ENCODE measurements at regions not wholly inside any gene's neighbourhood (a gene's known extent, or its start where the extent isn't known, plus 50 kb on each side); places are given as distances from the start of the nearest gene placed in this dataset.

DNA sequence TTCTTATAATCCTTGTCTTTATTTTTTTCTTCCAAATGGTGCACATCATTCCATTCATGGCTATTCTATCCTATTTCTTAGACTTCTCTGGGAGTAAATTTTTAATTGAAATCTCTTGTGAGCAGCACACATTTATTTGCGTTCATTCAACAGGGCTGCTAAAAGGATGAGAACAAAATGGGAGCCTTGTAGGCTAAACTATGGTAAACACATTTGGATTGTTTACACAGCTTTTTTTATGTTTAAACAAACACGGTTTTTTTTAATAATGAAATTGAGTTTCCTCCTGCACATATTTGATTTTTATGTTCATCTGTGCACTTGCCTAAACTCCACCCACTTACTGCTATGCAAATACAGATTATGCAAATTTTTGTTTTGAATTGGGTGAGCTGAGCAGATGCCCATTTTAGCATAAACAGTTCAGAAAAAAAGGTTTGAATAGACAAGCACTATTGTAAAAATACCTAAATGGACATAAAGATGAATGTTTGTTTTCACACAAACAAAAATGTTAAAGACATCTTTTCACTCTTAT lies 92.0 kb downstream of the OLIG3 start:
- in situ Hi-C loops (cut with HindIII; ENCODE audit: low sequenced_read_pairs): no loop called here
- DNase-seq (ENCODE audit: low read depth, low spot score): no peak
- TF ChIP-seq, protein P1, sequence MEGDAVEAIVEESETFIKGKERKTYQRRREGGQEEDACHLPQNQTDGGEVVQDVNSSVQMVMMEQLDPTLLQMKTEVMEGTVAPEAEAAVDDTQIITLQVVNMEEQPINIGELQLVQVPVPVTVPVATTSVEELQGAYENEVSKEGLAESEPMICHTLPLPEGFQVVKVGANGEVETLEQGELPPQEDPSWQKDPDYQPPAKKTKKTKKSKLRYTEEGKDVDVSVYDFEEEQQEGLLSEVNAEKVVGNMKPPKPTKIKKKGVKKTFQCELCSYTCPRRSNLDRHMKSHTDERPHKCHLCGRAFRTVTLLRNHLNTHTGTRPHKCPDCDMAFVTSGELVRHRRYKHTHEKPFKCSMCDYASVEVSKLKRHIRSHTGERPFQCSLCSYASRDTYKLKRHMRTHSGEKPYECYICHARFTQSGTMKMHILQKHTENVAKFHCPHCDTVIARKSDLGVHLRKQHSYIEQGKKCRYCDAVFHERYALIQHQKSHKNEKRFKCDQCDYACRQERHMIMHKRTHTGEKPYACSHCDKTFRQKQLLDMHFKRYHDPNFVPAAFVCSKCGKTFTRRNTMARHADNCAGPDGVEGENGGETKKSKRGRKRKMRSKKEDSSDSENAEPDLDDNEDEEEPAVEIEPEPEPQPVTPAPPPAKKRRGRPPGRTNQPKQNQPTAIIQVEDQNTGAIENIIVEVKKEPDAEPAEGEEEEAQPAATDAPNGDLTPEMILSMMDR (IDR thresholded peaks at IDR 0.05; ENCODE audit: low read depth, low read length): no peak
- no peak overlapping the region for H3K4me3 ChIP-seq (ENCODE audit: low read depth, low read length)

DNA sequence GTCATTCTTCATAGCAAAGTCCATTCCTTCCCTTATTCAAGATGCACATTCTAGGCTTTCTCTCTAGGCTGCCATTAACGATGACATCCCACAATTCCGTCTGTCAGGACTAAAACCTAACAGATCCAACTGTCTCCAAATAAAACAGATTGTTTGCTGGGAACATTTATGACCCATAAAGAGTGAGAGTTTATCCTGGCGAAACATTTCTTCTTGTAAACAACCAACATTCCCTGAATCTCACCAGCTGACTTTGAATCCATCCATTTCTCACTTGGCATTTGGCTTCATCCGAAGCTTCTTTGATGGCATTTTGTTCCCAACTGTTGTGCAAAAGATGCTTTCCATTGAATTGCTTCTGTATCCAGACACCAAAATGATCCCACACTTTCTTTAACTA lies 93.1 kb downstream of the OLIG3 start:
- TF ChIP-seq, protein P1 (IDR thresholded peaks at IDR 0.05; ENCODE audit: low read depth, low read length): no peak
- DNase-seq (ENCODE audit: low read depth, low spot score): no peak
- in situ Hi-C loops (cut with HindIII; ENCODE audit: low sequenced_read_pairs): no loop called here
- H3K4me3 ChIP-seq (ENCODE audit: low read depth, low read length): no peak overlapping the region

DNA sequence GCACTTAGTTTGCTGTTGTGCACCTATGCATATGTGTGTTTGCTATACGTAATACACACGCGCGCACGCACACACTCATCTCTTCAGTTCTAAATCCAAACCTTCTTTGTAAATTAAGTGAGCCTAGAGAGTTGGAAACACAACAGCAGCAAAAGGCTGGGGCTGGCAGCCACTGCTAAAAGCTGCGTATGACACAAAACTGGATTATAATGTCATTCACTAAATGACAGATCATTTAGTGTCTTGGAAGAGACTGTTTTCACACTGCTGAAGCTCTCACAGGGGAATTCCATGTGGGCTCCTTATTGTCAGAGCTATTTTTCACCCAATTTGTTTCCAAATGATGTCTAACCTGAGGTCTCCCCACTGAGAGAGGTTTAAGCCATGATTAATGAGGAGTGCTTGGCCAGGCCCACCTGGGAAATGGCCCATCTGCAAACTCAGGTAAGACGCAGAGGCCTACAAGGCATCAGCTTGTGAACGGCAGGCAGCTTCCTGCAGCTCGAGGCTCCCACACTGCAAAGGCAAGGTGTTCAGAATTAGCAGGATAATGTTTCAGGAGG lies 94.2 kb downstream of the OLIG3 start:
- in situ Hi-C loops (cut with HindIII; ENCODE audit: low sequenced_read_pairs): no loop called here
- TF ChIP-seq, protein P1 (IDR thresholded peaks at IDR 0.05; ENCODE audit: low read depth, low read length): no peak
- no peak overlapping the region for H3K4me3 ChIP-seq (ENCODE audit: low read depth, low read length)
- DNase-seq (ENCODE audit: low read depth, low spot score): no peak

DNA sequence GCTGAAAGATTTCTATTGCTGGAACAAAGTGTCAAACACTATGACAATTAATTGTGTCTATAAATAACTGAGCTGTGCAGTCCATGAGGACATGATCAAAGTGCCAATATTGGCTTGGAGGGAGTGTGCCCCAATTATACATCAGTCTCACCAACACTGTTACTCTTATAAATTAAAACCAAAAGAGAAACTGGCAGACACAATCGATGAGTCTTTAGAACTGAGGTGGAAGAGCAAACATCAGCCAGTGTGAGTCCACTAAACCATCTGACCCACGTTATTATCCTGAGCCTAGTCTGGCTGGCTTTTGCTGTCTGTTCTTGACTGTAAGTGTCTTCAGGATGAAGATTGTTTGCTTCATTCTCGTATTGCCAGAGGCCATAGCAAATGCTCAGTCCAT lies 98.9 kb downstream of the OLIG3 start:
- TF ChIP-seq, protein P1 (IDR thresholded peaks at IDR 0.05; ENCODE audit: low read depth, low read length): no peak
- DNase-seq (ENCODE audit: low read depth, low spot score): no peak
- in situ Hi-C loops (cut with HindIII; ENCODE audit: low sequenced_read_pairs): no loop called here
- no peak overlapping the region for H3K4me3 ChIP-seq (ENCODE audit: low read depth, low read length)

DNA sequence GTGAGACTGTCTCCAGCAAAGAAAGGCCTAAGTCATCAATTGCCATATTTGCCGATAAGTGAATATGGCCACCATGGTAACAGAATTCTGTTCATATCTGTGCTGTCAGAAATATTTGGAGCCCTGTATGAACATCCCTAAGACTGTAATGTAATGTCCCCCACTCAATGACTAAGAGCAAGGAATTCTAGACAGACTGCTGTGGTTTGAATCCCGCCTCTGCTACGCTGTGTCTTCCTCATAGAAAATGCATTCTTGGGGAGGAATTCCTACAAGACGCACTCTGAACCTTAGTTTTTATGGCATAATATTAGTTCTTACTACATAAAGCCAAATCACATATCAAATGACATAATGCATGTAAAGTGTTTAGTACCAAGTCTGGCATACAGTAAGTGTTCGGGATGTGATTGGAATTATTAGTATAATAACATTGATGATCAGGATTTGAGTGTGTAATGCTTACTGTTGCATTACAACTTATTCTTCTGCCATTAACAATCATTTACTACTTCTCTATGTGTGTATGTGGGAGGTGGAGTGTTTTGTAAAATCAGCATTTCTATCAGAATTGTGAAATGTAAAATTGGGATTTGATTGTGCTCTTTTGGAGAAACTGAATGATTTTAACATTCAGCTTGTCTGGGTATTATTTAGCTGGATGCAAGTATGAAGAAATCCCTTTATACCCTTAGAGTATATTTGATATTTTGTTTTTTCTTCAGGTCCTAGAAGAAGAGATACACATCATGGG lies 103.0 kb downstream of the OLIG3 start:
- H3K4me3 ChIP-seq (ENCODE audit: low read depth, low read length): no peak overlapping the region
- no peak for DNase-seq (ENCODE audit: low read depth, low spot score)
- TF ChIP-seq, protein P1 (IDR thresholded peaks at IDR 0.05; ENCODE audit: low read depth, low read length): no peak
- in situ Hi-C loops (cut with HindIII; ENCODE audit: low sequenced_read_pairs): no loop called here

DNA sequence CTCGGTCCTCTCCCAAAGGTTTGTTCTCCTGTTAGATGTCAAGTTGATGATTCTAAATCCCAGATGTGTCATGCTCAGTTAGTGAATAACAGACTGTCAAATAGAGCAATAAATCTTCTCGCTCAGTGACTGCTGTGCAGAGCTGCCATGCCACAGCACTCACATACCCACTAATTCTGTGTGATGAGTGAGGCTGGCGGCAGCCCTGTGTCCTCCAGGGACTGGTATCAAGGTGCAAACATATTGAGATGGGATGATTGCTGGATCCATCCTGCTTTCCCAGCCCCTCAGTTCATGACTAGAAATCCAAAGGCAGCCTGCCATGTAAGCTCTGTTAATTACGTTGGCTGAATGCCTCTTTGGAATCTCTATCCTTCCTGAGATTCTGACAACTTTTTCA lies 103.9 kb downstream of the OLIG3 start:
- TF ChIP-seq, protein P1 (IDR thresholded peaks at IDR 0.05; ENCODE audit: low read depth, low read length): no peak
- no peak for DNase-seq (ENCODE audit: low read depth, low spot score)
- no peak overlapping the region for H3K4me3 ChIP-seq (ENCODE audit: low read depth, low read length)
- in situ Hi-C loops (cut with HindIII; ENCODE audit: low sequenced_read_pairs): no loop called here

Data from astrocyte of the spinal cord (primary cell).